ENCODE measurements at regions not wholly inside any gene's neighbourhood (a gene's known extent, or its start where the extent isn't known, plus 50 kb on each side); places are given as distances from the start of the nearest gene placed in this dataset.

- TF ChIP-seq POLR2AphosphoS5 (IDR thresholded peaks at IDR 0.05; ENCODE audit: control insufficient read depth, insufficient read depth, low read depth, low read length) (no peak), EZH2 (IDR thresholded peaks at IDR 0.05; ENCODE audit: borderline replicate concordance, low read depth, low read length) (no peak), KDM2B (CRISPR knock-in tag; IDR thresholded peaks at IDR 0.05) (no peak), ZFP30 (CRISPR knock-in tag; IDR thresholded peaks at IDR 0.05; ENCODE audit: borderline replicate concordance) (no peak), GMEB1 (CRISPR knock-in tag; IDR thresholded peaks at IDR 0.05) (no peak), ESRRB (CRISPR knock-in tag; IDR thresholded peaks at IDR 0.05; ENCODE audit: borderline replicate concordance) (no peak)
Measured at GRCh38 chr21:14763695-14764064, 217.6 kb upstream of the SAMSN1 start.

All from K562 (cell line).